GM13976 (cell line): ENCODE measurements at regions not wholly inside any gene's neighbourhood (a gene's known extent, or its start where the extent isn't known, plus 50 kb on each side); places are given as distances from the start of the nearest gene placed in this dataset.
"Not testable (repeated sequence)": the region's sequence is repeated elsewhere in the genome, so short reads cannot be mapped to it uniquely, and the experiment has no call there.

ENCODE experiments used
- DNase-seq: peaks from one replicate; pipeline ENCODE4 v3.0.0; 2012; ENCODE audit warnings: low spot score
- in situ Hi-C: fragments of 300-500 bp; cut with MboI; formaldehyde crosslinking; loops from one replicate; pipeline ENCODE4 v1.12.0; 2022; ENCODE audit warnings: low sequenced_read_pairs, mixed read lengths, inconsistent platforms; ENCODE audit not compliant: unreplicated experiment
- TF ChIP-seq, protein P1 (sequence below): IDR thresholded peaks from 2 replicates; pipeline ENCODE4 v1.5.1; 2012; ENCODE audit warnings: borderline replicate concordance, mild to moderate bottlenecking; ENCODE audit not compliant: insufficient read depth; ENCODE audit errors: extremely low read depth, missing control alignments, control extremely low read depth

DNA sequence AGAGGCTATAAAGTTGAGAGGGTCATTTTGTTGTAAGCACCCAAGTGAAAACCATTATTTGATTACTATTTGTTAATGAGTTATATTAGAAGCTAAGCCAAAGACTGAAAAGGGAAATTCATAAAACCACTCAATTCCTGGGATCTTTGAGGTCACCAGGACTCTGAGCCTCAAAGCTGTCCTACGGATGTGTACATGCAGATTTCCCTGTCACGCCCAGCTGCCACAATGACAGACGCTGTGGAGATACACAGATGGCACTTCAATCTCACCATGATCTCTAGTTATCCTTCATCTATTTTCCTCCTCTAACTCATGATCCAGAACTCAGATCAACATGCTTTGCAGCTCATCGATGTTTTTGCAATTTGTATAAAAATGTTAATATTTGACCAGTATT, 403.5 kb upstream of the MIR17HG start:
- in situ Hi-C loops, result no loop called here
- no peak for DNase-seq
- TF ChIP-seq, protein P1, sequence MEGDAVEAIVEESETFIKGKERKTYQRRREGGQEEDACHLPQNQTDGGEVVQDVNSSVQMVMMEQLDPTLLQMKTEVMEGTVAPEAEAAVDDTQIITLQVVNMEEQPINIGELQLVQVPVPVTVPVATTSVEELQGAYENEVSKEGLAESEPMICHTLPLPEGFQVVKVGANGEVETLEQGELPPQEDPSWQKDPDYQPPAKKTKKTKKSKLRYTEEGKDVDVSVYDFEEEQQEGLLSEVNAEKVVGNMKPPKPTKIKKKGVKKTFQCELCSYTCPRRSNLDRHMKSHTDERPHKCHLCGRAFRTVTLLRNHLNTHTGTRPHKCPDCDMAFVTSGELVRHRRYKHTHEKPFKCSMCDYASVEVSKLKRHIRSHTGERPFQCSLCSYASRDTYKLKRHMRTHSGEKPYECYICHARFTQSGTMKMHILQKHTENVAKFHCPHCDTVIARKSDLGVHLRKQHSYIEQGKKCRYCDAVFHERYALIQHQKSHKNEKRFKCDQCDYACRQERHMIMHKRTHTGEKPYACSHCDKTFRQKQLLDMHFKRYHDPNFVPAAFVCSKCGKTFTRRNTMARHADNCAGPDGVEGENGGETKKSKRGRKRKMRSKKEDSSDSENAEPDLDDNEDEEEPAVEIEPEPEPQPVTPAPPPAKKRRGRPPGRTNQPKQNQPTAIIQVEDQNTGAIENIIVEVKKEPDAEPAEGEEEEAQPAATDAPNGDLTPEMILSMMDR, result no peak

DNA sequence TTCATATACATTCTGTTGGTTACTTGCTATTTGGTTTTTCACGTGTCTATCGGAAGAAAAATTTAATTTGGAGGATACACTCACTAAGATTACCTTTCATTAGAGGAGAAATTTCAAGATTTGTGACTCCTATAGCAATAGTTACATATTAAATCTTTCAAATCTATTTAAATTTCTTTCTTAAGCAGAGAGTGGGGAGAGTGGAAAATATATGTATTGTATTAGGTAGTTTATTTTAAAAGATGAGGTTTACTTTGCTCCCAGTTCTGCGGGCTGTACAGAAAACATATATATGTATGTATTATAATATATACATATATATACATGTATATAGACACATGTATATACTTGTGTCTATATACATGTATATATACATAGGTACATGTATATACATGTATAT, 402.3 kb upstream of the MIR17HG start:
- in situ Hi-C loops, result not testable (repeated sequence)

DNA sequence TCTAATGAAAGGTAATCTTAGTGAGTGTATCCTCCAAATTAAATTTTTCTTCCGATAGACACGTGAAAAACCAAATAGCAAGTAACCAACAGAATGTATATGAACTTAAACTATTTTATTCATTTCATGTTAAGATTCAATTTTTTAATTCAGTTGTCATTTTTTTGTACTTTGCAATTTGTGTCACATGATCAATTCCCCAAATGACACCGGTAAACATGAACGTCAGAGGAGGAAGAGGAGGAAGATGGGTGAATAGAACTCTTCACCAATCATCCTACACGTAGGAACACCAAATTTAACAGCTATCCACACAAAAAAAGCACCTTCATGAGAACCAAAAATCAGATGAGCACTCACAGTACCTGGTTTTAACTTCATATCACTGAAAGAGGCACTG, 401.4 kb upstream of the MIR17HG start:
- DNase-seq, in situ Hi-C loops: not testable (repeated sequence)

More for the DNA sequence above, 402.3 kb upstream of the MIR17HG start:
- DNase-seq, result not testable (repeated sequence)

DNA sequence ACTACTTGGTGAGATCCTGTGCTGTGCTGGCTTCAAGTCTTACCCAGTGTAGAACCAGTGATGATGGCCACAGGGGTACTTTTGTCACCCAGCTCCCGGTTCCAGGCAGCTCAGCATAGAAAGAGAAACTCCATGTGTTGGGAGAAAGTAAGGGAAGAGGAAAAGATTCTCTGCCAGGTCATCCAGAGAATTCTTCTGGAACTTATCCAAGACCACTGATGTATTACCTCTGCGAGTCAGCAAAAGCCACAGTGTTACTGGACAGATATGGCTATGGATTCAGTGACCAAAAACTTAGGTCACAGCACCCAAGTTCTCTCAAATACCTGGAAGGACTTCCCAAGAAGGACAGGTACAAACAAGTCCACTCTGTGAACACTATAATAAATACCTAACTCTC, 399.5 kb upstream of the MIR17HG start:
- TF ChIP-seq, protein P1, result no peak
- no peak for DNase-seq
- in situ Hi-C loops, result no loop called here

DNA sequence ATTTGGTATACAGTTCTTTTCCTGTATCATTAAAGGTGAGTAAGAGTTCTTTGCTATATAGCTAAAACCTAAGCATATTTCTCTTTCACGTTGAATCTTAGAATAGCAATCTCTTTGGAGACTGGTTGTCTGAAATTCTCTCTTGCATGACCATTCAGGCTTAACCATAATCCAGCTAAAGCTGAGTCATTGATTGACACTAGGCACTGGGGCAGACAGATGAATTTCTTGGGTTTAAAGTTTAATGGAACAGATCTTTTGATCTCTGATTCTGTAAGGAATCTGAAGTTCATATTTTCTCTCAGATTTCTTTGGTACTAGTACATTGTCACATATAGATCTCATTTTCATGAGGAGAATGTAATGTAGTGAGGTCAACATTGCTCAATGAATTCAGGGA, 397.3 kb upstream of the MIR17HG start:
- TF ChIP-seq, protein P1, result no peak
- in situ Hi-C loops, result no loop called here
- no peak for DNase-seq

DNA sequence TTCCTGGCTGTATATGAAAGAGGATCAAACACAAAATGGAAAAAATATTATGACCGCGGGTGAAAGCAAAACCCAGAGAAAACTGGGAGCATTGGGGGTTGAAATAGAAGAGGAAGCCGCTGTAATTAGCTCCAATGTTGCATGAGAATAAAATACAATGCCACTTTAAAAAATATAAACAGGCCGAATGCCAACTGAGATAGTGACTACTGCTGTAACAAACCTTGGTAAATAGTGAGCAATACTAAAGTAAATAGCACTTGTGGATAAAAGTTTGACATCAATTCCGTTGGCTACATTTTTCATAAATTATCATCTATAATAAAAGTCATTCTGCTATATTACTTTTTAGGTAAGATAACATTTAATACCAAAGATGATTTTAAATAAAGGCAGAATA, 395.8 kb upstream of the MIR17HG start:
- TF ChIP-seq, protein P1, result no peak
- no peak for DNase-seq
- in situ Hi-C loops, result no loop called here

DNA sequence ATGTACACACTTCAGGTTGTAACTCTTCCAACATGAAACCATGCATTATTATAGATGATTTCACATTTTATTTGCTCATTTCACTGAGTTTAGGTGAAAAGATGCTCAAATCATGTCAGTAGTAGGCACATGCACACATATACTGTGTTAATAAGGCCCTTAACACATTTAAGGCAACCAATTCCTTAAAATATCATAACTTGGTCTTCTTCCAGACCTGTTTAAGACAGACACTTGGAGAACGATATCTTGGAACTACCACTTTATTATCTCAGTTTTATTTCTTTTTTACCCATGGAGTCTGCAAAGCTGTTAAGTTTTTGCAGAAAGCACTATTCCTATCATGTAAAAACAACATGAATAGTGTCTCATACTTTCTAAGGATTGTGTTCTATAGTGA, 395.2 kb upstream of the MIR17HG start:
- no peak for DNase-seq
- TF ChIP-seq, protein P1, result no peak
- in situ Hi-C loops, result no loop called here

DNA sequence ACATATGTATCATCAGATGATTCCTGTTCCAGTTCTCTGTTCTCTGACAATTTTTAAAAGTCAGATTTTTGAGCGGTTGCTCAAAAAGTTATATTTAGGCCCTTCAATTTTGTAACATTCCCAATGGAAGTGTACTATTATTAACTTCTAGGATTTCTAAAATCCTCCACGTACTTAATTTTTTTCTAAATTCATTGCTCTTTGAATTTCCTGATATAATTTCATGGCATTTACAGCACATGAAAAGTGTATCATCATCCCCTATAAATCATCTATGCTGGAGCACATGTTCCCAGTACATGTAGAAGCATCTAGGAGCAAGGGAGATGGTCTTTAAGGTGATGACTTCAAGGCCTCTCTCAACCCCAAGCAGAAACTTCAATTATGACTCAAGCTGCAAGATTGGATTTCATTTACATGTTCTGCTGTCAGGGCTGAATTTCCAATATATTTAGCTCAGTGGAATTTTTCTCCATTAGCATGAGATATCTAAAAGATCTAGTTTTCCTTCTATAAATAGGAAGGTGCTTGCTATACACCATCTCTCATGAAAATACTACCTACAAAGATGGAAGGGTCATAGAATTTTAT, 392.8 kb upstream of the MIR17HG start:
- TF ChIP-seq, protein P1, result no peak
- in situ Hi-C loops, result no loop called here
- DNase-seq, result no peak
